DMS53 (cell line): ENCODE measurements at regions not wholly inside any gene's neighbourhood (a gene's known extent, or its start where the extent isn't known, plus 50 kb on each side); places are given as distances from the start of the nearest gene placed in this dataset.
A peak's percentile ranks its signal among the peaks of the same experiment; 100 is the strongest.

Experiments
- DNase-seq: peaks from one replicate; lab custom pipeline; 2025; lab: John Stamatoyannopoulos, UW

DNA sequence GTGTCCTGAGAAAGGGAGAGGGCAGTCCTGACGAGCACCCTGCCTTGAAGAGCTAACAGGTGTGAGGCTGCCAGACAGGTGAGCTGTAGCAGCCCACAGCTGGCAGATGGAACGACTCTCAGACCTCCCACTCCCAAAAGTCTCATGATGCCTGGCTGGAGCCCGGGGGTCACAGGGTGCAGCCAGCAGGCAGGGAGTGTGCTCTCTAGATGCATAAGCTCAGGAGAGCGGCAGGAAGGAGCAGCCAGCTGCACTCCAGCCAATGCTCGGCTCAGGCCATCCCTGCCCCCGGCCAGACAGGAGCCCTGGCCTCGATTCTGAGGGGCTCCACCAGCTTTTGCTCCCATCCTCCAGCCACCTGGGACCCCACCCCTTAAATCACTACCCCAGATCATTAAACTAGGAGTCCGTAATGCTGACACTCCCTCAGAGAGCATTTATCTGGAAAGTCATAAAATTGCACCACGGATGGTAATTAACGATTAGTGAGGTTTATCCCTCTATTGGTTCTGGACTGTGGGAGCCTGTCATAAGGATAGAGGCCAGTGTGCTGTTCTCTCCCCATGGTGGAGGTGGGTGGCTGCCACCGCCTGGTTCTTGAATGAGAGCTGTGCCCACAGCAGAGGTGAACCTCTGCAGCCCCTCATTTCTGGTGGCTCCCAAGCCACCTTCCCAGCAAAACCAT is 63.5 kb upstream of the ZMIZ1 start:
- peak; percentile 57 for DNase-seq

GRCh38 chr10:79007018-79007417 is 61.7 kb upstream of the ZMIZ1 start:
- no peak for DNase-seq

- DNase-seq, result peak; percentile 37
These were observed 61.1 kb upstream of the ZMIZ1 start for GRCh38 chr10:79007421-79008319.

DNA sequence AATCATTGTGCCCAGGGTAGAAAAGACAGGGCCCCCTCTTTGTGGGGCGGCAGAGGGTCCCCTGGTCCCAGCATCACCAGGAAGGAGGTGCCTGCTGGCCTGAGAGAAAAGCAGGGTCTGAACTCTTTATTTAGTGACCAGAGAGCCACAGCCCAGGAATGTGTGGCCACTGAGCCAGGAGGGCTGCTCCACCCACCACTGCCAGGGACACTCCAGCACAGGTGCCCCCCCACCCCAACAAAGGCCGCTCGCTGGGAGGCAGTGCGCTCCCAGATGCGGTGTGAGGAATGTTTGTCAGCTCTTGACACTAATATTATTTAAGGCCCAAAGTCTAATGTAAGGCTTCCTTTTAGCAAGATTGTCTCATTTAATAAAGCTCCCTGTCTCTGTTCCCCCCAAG is 59.6 kb upstream of the ZMIZ1 start:
- DNase-seq, result no peak

DNA sequence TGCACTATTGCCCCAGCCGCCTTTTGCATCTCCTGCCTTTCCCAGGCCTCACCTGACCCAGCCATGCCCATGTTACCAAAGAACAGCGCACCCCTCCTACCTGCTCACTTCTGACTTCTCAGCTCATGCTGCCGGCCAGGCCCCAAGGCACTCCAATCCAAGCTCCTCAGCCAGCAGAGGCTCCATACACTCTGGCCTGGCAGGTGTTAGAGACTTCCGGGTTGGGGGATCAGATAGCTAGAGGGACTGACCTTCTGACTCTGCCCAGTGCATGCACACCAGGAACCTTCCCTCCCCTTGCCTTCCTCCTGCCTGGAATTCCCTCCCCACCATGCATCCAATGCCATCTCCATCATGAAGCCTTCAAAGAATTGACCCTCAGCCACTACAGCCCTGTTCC is 56.2 kb upstream of the ZMIZ1 start:
- DNase-seq, result peak; percentile 14

GRCh38 chr10:79013406-79013987 is 55.3 kb upstream of the ZMIZ1 start:
- no peak for DNase-seq

DNA sequence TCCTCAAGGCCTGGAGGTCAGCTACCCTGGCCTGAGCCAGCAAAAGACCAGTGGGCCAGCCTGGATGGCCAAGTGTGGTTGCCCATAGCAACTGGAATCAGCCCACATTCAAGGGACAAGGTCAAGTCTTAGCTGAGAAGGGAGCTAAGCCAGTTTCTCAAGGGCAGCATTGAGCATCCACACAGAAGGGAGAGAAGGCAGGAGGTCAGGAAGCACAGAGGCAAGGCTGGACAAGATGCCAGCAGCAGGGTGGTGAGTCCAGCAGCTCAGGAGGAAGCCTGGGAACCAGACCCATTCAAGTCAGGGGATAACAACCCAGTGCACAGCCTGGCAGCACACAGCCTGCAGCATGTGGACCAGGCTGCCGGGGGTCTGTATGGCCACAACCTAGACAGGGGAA is 54.0 kb upstream of the ZMIZ1 start:
- no peak for DNase-seq

GRCh38 chr10:79017882-79018520 is 50.8 kb upstream of the ZMIZ1 start:
- DNase-seq, result no peak

DNA sequence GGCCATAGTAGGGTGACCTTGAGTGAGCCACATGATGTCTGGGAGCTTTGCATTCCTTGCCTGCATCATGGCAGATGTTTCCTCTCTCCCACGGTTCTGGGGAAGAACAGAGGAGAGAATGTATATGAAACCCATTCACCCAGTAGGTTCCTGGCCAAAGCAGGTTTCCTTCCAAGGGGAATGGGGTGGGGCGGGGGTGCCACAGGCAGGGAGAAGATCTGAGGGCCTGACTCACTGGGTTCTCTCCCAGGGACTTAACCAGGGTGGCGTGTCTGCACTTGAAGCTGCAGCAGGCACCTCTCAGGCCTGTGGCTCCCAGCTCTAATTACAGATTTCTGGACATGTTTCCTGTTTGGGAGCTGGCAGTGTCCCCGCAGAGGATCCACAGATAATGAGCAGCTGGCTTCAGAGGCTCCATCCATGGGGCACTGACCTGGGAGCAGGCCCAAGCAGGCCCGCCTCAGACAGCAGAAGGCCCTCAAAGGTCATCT is 50.2 kb upstream of the ZMIZ1 start:
- peak; percentile 36 for DNase-seq
